ENCODE measurements at regions not wholly inside any gene's neighbourhood (a gene's known extent, or its start where the extent isn't known, plus 50 kb on each side); places are given as distances from the start of the nearest gene placed in this dataset.

DNA sequence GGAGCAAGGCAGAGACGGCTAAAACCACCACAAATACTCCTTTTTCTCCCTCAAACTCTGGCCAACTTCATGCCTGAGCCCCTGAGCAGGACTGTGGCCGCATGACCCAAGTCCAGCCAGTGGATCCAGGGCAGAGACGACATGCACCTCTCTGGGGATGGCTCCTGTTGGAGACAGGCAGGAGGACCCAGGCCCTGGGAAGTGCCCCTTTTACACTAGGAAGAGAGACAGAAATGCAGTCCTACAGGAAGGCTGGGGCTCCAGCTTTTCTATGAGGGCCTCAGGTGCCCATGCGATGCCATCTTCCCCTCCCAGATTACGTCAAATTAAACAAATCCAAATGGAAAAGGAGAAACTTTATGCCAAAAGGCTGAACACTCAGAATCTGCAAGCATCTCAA, 498.0 kb downstream of the BRD1 start:
- no peak for DNase-seq (ENCODE audit: low spot score)
- no peaks in the 10 kb centered on the region for H3F3A ChIP-seq (replicated peaks; ENCODE audit: low read depth)
- peaks cover 3% of the 10 kb centered on the region; the same call in 2 of the 3 replicates for H3K4me1 Mint-ChIP-seq

More for the DNA sequence above, 498.0 kb downstream of the BRD1 start:
- Histone ChIP-seq H3K27me3 (ENCODE audit: insufficient read depth) (no peaks in the 10 kb centered on the region), H3K4me1 (ENCODE audit: insufficient read depth) (no peaks in the 10 kb centered on the region), H3K27ac (ENCODE audit: low read depth) (no peak overlapping the region), H3K36me3 (ENCODE audit: insufficient read depth) (no peaks in the 10 kb centered on the region), H3K9me2 (ENCODE audit: insufficient read depth) (no peaks in the 10 kb centered on the region), H3K4me3 (no peak overlapping the region), H4K20me1 (replicated peaks; ENCODE audit: insufficient read depth) (no peaks in the 10 kb centered on the region), H3K4me2 (no peak overlapping the region), H3K79me2 (replicated peaks; ENCODE audit: insufficient read depth) (no peaks in the 10 kb centered on the region), H2AFZ (no peak overlapping the region)
- Mint-ChIP-seq H3K27ac (no peak overlapping the region), H3K9me3 (peaks cover 4% of the 10 kb centered on the region; the same call in 2 of the 3 replicates), H3K4me3 (no peak overlapping the region), H3K27me3 (ENCODE audit: insufficient read depth, low read depth, poor library complexity) (peaks cover 8% of the 10 kb centered on the region), H3K36me3 (ENCODE audit: low read depth) (no peaks in the 10 kb centered on the region)
- no peak for ATAC-seq
- TF ChIP-seq ZNF331 (CRISPR knock-in tag; IDR thresholded peaks at IDR 0.05; ENCODE audit: low read depth), result no peak
- no peak for TF ChIP-seq EZH2 (IDR thresholded peaks at IDR 0.05; ENCODE audit: low read depth, unreplicated experiment)
- no peak for TF ChIP-seq CREB1 (CRISPR knock-in tag; IDR thresholded peaks at IDR 0.05; ENCODE audit: low read depth)
- TF ChIP-seq, protein P1, sequence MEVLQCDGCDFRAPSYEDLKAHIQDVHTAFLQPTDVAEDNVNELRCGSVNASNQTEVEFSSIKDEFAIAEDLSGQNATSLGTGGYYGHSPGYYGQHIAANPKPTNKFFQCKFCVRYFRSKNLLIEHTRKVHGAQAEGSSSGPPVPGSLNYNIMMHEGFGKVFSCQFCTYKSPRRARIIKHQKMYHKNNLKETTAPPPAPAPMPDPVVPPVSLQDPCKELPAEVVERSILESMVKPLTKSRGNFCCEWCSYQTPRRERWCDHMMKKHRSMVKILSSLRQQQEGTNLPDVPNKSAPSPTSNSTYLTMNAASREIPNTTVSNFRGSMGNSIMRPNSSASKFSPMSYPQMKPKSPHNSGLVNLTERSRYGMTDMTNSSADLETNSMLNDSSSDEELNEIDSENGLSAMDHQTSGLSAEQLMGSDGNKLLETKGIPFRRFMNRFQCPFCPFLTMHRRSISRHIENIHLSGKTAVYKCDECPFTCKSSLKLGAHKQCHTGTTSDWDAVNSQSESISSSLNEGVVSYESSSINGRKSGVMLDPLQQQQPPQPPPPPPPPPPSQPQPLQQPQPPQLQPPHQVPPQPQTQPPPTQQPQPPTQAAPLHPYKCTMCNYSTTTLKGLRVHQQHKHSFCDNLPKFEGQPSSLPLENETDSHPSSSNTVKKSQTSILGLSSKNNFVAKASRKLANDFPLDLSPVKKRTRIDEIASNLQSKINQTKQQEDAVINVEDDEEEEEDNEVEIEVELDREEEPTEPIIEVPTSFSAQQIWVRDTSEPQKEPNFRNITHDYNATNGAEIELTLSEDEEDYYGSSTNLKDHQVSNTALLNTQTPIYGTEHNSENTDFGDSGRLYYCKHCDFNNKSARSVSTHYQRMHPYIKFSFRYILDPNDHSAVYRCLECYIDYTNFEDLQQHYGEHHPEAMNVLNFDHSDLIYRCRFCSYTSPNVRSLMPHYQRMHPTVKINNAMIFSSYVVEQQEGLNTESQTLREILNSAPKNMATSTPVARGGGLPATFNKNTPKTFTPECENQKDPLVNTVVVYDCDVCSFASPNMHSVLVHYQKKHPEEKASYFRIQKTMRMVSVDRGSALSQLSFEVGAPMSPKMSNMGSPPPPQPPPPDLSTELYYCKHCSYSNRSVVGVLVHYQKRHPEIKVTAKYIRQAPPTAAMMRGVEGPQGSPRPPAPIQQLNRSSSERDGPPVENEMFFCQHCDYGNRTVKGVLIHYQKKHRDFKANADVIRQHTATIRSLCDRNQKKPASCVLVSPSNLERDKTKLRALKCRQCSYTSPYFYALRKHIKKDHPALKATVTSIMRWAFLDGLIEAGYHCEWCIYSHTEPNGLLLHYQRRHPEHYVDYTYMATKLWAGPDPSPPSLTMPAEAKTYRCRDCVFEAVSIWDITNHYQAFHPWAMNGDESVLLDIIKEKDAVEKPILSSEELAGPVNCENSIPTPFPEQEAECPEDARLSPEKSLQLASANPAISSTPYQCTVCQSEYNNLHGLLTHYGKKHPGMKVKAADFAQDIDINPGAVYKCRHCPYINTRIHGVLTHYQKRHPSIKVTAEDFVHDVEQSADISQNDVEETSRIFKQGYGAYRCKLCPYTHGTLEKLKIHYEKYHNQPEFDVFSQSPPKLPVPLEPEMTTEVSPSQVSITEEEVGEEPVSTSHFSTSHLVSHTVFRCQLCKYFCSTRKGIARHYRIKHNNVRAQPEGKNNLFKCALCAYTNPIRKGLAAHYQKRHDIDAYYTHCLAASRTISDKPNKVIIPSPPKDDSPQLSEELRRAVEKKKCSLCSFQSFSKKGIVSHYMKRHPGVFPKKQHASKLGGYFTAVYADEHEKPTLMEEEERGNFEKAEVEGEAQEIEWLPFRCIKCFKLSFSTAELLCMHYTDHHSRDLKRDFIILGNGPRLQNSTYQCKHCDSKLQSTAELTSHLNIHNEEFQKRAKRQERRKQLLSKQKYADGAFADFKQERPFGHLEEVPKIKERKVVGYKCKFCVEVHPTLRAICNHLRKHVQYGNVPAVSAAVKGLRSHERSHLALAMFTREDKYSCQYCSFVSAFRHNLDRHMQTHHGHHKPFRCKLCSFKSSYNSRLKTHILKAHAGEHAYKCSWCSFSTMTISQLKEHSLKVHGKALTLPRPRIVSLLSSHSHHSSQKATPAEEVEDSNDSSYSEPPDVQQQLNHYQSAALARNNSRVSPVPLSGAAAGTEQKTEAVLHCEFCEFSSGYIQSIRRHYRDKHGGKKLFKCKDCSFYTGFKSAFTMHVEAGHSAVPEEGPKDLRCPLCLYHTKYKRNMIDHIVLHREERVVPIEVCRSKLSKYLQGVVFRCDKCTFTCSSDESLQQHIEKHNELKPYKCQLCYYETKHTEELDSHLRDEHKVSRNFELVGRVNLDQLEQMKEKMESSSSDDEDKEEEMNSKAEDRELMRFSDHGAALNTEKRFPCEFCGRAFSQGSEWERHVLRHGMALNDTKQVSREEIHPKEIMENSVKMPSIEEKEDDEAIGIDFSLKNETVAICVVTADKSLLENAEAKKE (CRISPR knock-in tag; IDR thresholded peaks at IDR 0.05), result no peak
- TF ChIP-seq ZNF114 (CRISPR knock-in tag; IDR thresholded peaks at IDR 0.05), result no peak

Measured in GM23338 (cell line).